ENCODE measurements at regions not wholly inside any gene's neighbourhood (a gene's known extent, or its start where the extent isn't known, plus 50 kb on each side); places are given as distances from the start of the nearest gene placed in this dataset.

DNA sequence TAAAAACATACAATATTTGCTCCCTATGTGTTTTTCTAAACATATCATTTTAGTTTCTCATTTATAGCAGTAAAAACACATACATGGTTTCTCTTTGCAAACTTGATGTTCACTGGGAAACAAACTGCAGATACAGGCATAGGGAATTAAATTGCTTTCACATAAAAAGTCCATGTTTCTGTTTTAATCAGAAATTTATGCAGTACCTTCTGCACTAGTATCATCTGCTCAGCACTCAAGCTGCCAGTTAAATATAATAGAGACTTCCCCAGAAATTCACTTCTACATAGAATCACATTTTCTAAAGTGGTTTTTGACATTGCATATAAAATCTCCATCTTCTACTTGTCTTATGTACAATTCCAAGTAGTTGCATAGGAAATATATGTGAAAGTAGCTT lies 1107.3 kb upstream of the NRXN1 start:
- Histone ChIP-seq H3K4me3 (ENCODE audit: low read depth, low read length) (no peak overlapping the region), H3K27me3 (ENCODE audit: control insufficient read depth, insufficient read depth, low read length) (no peaks in the 10 kb centered on the region), H3K27ac (ENCODE audit: low read depth, low read length) (no peak overlapping the region), H3K9me3 (ENCODE audit: control insufficient read depth, insufficient read depth, low read length) (no peaks in the 10 kb centered on the region)
- no peak for DNase-seq (ENCODE audit: low read depth, low spot score)
- no peak for TF ChIP-seq CTCF (IDR thresholded peaks at IDR 0.05; ENCODE audit: low read depth, low read length)
- ChIA-PET POLR2A (no interaction called here), CTCF (no interaction called here)

GRCh38 chr2:52135235-52135634 lies 1103.3 kb upstream of the NRXN1 start:
- Histone ChIP-seq H3K27ac (ENCODE audit: low read depth, low read length) (no peak overlapping the region), H3K4me3 (ENCODE audit: low read depth, low read length) (no peak overlapping the region), H3K27me3 (ENCODE audit: control insufficient read depth, insufficient read depth, low read length) (no peaks in the 10 kb centered on the region), H3K9me3 (ENCODE audit: control insufficient read depth, insufficient read depth, low read length) (no peaks in the 10 kb centered on the region)
- CTCF ChIA-PET: no interaction called here
- no peak for TF ChIP-seq CTCF (IDR thresholded peaks at IDR 0.05; ENCODE audit: low read depth, low read length)
- no peak for DNase-seq (ENCODE audit: low read depth, low spot score)
- POLR2A ChIA-PET: no interaction called here

GRCh38 chr2:52128081-52128480 lies 1096.1 kb upstream of the NRXN1 start:
- POLR2A ChIA-PET: no interaction called here
- Histone ChIP-seq H3K4me3 (ENCODE audit: low read depth, low read length) (no peak overlapping the region), H3K27ac (ENCODE audit: low read depth, low read length) (no peak overlapping the region), H3K27me3 (ENCODE audit: control insufficient read depth, insufficient read depth, low read length) (no peaks in the 10 kb centered on the region), H3K9me3 (ENCODE audit: control insufficient read depth, insufficient read depth, low read length) (no peaks in the 10 kb centered on the region)
- CTCF ChIA-PET: no interaction called here
- no peak for TF ChIP-seq CTCF (IDR thresholded peaks at IDR 0.05; ENCODE audit: low read depth, low read length)
- DNase-seq (ENCODE audit: low read depth, low spot score): no peak

DNA sequence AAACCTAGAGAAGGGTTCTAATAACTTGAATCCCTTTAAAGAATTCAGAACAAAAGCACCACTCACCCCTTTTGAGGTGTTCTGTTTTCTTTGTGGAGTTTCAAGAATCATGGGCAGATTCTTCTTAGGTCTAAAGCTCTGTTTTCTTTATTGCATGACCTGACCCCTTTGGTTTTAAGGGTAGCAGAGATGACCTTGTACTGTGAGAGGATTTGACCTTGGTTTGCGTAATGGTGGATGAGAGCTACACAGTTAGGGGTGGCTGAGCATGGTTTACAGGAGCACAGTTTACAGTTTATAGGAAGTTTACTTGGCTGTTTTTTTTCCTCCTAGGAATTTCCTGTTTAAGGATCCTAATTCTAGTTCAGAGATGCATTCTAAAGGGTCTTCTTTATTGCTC lies 1095.6 kb upstream of the NRXN1 start:
- no peak for DNase-seq (ENCODE audit: low read depth, low spot score)
- CTCF ChIA-PET: no interaction called here
- Histone ChIP-seq H3K4me3 (ENCODE audit: low read depth, low read length) (no peak overlapping the region), H3K9me3 (ENCODE audit: control insufficient read depth, insufficient read depth, low read length) (no peaks in the 10 kb centered on the region), H3K27ac (ENCODE audit: low read depth, low read length) (no peak overlapping the region), H3K27me3 (ENCODE audit: control insufficient read depth, insufficient read depth, low read length) (no peaks in the 10 kb centered on the region)
- TF ChIP-seq CTCF (IDR thresholded peaks at IDR 0.05; ENCODE audit: low read depth, low read length): no peak
- POLR2A ChIA-PET: no interaction called here

DNA sequence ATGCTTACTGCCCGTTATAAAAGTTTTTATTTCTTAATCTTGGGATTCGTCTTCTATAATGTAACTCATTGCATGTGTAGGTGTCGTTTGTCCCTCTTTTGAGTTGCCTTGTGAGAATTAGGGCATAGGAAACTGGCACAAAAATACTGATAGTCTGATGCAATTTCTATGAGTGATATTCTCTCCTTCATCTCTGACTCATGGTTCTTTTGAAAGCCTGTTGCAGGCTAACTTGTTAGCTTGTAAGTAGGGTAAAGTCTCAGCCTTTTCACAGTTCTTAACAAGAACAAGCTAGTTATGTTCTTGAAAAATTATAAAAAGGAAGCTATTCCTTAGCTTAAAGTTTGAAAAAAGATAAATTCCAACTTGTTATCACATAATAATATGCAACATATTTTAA lies 1085.4 kb upstream of the NRXN1 start:
- H3K4me3 ChIP-seq (ENCODE audit: low read depth, low read length): no peak overlapping the region
- H3K9me3 ChIP-seq (ENCODE audit: control insufficient read depth, insufficient read depth, low read length): no peaks in the 10 kb centered on the region
- DNase-seq (ENCODE audit: low read depth, low spot score): no peak
- H3K27ac ChIP-seq (ENCODE audit: low read depth, low read length): no peak overlapping the region
- POLR2A ChIA-PET: no interaction called here
- no peak for TF ChIP-seq CTCF (IDR thresholded peaks at IDR 0.05; ENCODE audit: low read depth, low read length)
- CTCF ChIA-PET: no interaction called here
- H3K27me3 ChIP-seq (ENCODE audit: control insufficient read depth, insufficient read depth, low read length): no peaks in the 10 kb centered on the region

Measured in AG04450 (cell line).